CD4-positive, alpha-beta T cell treated with Interleukin-21 for 1 hour (primary cell): ENCODE measurements at regions not wholly inside any gene's neighbourhood (a gene's known extent, or its start where the extent isn't known, plus 50 kb on each side); places are given as distances from the start of the nearest gene placed in this dataset.

Experiments
- DNase-seq: peaks from one replicate; pipeline ENCODE4 v3.0.0-alpha.2; 2020

GRCh38 chr10:3537518-3537917 is 247.5 kb downstream of the KLF6 start:
- no peak for DNase-seq

- no peak for DNase-seq
These were observed 250.0 kb downstream of the KLF6 start for GRCh38 chr10:3535001-3535400.

GRCh38 chr10:3534433-3534832 is 250.6 kb downstream of the KLF6 start:
- DNase-seq: no peak

DNA sequence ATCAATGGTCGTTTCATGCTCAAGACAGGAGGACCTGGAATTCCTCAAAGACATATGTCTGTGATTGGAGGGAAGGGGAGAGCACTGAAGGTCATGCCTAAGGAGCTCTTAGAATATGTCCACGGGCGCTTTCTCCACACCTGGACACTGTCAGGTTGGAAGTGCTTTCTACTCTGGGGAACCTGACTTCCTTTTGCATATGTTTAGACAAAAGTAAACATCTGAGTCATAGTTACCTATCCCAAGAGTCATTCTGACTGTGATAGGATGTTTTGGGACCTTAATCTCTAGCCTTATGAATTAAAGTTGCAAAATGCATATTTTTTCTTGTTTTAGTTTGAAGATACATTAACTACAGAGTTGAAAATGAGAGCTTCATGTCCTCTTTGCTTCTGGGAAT is 251.7 kb downstream of the KLF6 start:
- no peak for DNase-seq

GRCh38 chr10:3532644-3533043 is 252.4 kb downstream of the KLF6 start:
- DNase-seq: no peak

DNA sequence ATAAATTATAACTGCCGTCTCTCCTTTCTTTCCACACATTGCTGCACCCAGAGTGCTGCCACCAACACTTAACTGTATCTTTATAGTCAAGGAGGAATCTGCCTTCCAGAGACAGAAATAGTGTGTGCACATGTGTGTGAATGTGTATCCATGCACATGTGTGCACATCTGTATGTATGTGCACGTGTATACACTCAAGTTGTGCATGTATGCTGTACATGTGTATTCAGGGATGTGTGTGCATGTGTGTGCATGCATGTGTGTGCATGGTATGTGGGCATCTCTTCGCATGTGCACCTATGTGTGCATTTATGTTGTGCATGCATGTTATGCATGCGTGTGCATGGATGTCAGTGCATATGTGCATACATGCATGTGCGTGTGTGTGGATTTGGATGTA is 253.3 kb downstream of the KLF6 start:
- no peak for DNase-seq

- DNase-seq: no peak
These were observed 254.0 kb downstream of the KLF6 start for GRCh38 chr10:3530783-3531645.

GRCh38 chr10:3530346-3530745 is 254.7 kb downstream of the KLF6 start:
- DNase-seq: no peak

DNA sequence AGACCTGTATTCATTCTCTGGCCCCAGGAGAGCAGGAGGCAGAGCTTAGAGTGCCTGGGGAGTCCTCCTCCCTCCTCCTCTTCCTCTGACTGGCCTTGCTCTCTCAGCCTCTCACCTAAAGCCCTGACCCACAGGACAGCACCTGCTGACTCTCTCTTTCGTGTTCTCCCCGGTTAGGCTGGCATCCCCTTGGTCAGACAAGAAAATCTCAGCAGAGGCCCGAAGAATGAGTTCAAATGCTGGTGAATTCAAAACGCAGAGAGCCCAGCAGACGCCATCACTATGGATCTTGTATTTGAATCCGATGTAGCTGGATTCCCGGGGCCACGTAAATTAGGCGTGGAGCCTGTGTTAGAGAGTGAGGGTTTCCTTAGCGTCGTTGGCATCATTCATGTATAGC is 255.3 kb downstream of the KLF6 start:
- DNase-seq: no peak

DNA sequence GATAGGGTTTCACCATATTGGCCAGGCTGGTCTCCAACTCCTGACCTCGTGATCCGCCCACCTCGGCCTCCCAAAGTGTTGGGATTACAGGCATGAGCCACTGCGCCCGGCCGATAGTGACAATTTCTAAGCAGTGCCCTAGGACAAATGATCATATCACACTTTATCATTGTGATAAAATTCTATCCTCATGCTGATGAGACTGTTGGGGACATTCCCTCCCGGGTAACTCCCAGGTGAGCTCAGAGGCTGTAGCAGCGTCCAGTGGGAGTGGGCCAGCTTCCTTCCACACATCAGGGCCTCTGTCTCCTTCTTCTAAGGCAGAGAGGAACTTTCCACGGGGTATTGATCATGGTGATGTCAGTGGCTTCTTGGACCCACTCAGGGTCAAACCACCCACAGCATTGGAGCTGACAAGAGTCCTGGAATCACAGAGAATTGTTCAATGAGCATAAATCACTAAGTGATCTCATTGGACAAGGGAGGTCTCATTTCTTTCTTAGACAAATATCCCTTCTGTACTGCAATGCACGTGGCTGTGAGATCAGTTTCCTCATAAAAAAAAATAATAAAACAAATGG is 256.1 kb downstream of the KLF6 start:
- no peak for DNase-seq

GRCh38 chr10:3528271-3528670 is 256.7 kb downstream of the KLF6 start:
- no peak for DNase-seq

- no peak for DNase-seq
These were observed 257.1 kb downstream of the KLF6 start for GRCh38 chr10:3527869-3528268.

- DNase-seq: no peak
These were observed 258.1 kb downstream of the KLF6 start for GRCh38 chr10:3526727-3527501.

DNA sequence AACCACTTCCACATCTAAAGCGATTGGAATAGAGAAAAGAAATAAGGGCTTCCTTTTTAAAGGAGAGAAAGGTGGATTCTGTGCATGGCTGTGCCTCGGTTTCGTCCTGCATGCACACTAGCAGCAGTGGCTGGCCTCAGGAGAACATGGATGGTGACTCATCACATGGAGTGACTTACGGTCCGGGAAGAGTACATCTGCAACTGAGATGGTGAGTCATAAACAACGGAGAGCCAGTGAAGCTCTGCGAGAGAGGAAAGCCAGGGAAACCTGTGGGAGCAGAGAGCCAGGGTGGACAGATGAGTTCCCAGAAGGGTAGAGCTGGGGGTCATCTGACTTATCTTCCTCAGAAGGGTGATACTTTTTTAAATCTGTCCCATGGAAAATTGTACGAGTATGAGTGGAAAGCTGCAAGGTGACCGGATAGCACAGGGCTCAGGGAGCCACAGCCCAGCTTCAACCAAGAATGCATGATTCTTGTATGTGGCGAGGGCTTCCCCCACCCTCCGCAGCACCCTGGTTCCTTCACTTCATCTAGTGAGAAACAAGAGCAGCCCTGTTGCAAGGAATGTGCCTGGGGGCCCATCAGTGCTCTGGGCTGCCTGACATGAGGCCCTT is 259.1 kb downstream of the KLF6 start:
- DNase-seq: no peak

- DNase-seq: no peak
These were observed 260.7 kb downstream of the KLF6 start for GRCh38 chr10:3524086-3524960.

- no peak for DNase-seq
These were observed 261.5 kb downstream of the KLF6 start for GRCh38 chr10:3523309-3524050.

DNA sequence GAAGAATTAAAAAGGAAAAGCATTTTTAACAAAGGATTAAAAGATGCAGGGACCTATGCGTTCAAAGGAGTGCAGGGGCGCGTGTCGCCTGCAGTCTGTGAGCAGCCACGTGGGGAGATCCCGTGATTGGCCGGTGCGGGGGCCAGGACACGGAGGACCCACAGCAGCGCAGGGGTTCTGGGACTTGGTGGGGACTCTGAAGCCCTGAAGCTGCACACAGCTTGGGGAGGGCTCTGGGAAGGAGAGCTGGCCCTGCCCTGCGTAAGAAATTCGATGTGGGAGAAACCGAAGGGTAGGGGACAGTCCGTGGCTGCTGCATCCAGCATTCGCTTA is 268.1 kb downstream of the KLF6 start:
- no peak for DNase-seq

GRCh38 chr10:3516234-3516922 is 268.6 kb downstream of the KLF6 start:
- DNase-seq: no peak

DNA sequence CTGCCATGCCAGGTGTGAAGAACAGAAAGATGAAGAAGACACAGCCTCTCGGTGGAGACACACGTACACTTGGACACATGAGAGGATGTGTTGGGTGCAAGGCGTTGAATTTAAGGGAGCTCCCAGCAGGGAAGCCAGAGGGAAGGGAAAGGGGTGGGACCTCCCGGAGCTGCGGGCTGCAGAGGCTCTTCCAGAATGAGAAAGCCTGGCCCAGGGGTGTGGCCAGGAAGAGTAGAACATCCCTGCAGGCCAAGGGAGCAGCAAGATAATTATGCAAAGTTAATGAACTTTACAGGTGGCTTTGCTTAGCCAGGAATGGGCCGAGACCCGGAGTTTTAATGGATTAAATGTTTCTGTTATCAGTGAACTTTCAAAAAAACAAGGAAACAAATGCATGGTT is 270.3 kb downstream of the KLF6 start:
- no peak for DNase-seq

DNA sequence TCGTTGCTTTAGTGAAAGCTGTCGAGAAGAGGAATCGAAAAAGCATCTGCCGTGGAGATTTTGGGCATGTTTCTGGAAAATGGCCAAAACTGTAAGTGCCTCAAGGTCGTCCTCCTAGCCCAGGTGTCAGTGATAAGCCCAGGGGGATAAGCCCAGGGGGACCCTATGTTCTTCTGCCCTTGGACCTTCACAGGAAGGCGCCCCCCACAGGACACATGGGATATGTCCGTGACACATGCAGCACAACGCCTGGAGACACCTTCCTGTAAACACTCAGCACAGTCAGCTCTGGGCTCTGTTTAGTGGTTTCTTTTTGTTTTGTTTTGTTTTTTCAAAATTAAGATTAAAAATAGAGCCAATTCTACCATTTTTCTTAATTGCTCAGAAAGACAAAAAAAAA is 272.7 kb downstream of the KLF6 start:
- no peak for DNase-seq

GRCh38 chr10:3511483-3511882 is 273.5 kb downstream of the KLF6 start:
- DNase-seq: no peak
